Activated naive CD4-positive, alpha-beta T cell treated with Interleukin-2 at 50 U/mL for 16 hours (primary cell): ENCODE measurements at regions not wholly inside any gene's neighbourhood (a gene's known extent, or its start where the extent isn't known, plus 50 kb on each side); places are given as distances from the start of the nearest gene placed in this dataset.
A peak's percentile ranks its signal among the peaks of the same experiment; 100 is the strongest.

Source experiments
- DNase-seq: peaks from one replicate; pipeline ENCODE4 v3.0.0-alpha.2; 2020

GRCh38 chr22:49657275-49657973 lies 170.2 kb downstream of the BRD1 start:
- peak; percentile 76 for DNase-seq

- peak; percentile 65 for DNase-seq
Observed at GRCh38 chr22:49656883-49657274, 170.8 kb downstream of the BRD1 start.

- DNase-seq, result no peak
Observed at GRCh38 chr22:49656291-49656851, 171.3 kb downstream of the BRD1 start.

- no peak for DNase-seq
Observed at GRCh38 chr22:49655168-49655812, 172.4 kb downstream of the BRD1 start.

- no peak for DNase-seq
Observed at GRCh38 chr22:49650336-49651241, 177.1 kb downstream of the BRD1 start.

GRCh38 chr22:49649166-49650068 lies 178.3 kb downstream of the BRD1 start:
- no peak for DNase-seq

GRCh38 chr22:49648053-49648452 lies 179.6 kb downstream of the BRD1 start:
- no peak for DNase-seq

- no peak for DNase-seq
Observed at GRCh38 chr22:49647627-49648026, 180.0 kb downstream of the BRD1 start.

GRCh38 chr22:49646876-49647275 lies 180.8 kb downstream of the BRD1 start:
- no peak for DNase-seq

- DNase-seq, result no peak
Observed at GRCh38 chr22:49645791-49646550, 181.7 kb downstream of the BRD1 start.

GRCh38 chr22:49645257-49645656 lies 182.4 kb downstream of the BRD1 start:
- no peak for DNase-seq

- no peak for DNase-seq
Observed at GRCh38 chr22:49643998-49644397, 183.7 kb downstream of the BRD1 start.

GRCh38 chr22:49643466-49643865 lies 184.2 kb downstream of the BRD1 start:
- DNase-seq, result no peak

- DNase-seq, result no peak
Observed at GRCh38 chr22:49642741-49643140, 184.9 kb downstream of the BRD1 start.

- DNase-seq, result no peak
Observed at GRCh38 chr22:49642331-49642730, 185.3 kb downstream of the BRD1 start.

GRCh38 chr22:49641770-49642313 lies 185.8 kb downstream of the BRD1 start:
- no peak for DNase-seq

GRCh38 chr22:49640366-49641095 lies 187.1 kb downstream of the BRD1 start:
- no peak for DNase-seq

- DNase-seq, result no peak
Observed at GRCh38 chr22:49639956-49640355, 187.7 kb downstream of the BRD1 start.

- DNase-seq, result no peak
Observed at GRCh38 chr22:49638788-49639187, 188.9 kb downstream of the BRD1 start.

GRCh38 chr22:49638001-49638400 lies 189.7 kb downstream of the BRD1 start:
- no peak for DNase-seq
